WTC11 (cell line): ENCODE measurements at regions not wholly inside any gene's neighbourhood (a gene's known extent, or its start where the extent isn't known, plus 50 kb on each side); places are given as distances from the start of the nearest gene placed in this dataset.

Source experiments
- ATAC-seq: fragments of 200-7000 bp; cut with Tn5 transposase; 2 replicates; pipeline ENCODE4 v1.10.0; 2021; ENCODE audit warnings: mild to moderate bottlenecking, moderate library complexity
- CTCF ChIA-PET: fragments of 300-600 bp; sonication (Branson Sonifier 250); formaldehyde crosslinking; loops from one replicate; lab custom pipeline; 2021; ENCODE audit warnings: antibody characterized with exemption; lab: Charles Lee
- POLR2A ChIA-PET: fragments of 350-600 bp; sonication (Branson Sonifier 250); formaldehyde crosslinking; loops from one replicate; lab custom pipeline; 2021; ENCODE audit warnings: antibody characterized with exemption; lab: Charles Lee
- DNase-seq: peaks from one replicate; pipeline ENCODE4 v3.0.0; 2021; ENCODE audit warnings: low spot score
- H3K27ac Mint-ChIP-seq: 2 replicates; pipeline ENCODE4 v1.8.0; 2021; ENCODE audit warnings: mixed read lengths
- H3K27me3 Mint-ChIP-seq: 2 replicates; pipeline ENCODE4 v1.8.0; 2021; ENCODE audit warnings: low read depth, mild to moderate bottlenecking, moderate library complexity, mixed read lengths
- H3K36me3 Mint-ChIP-seq: 2 replicates; pipeline ENCODE4 v1.8.0; 2021; ENCODE audit warnings: mixed read lengths
- H3K4me1 Mint-ChIP-seq: 2 replicates; pipeline ENCODE4 v1.8.0; 2022; ENCODE audit warnings: mixed read lengths
- H3K4me3 Mint-ChIP-seq: 2 replicates; pipeline ENCODE4 v1.8.0; 2021; ENCODE audit warnings: mild to moderate bottlenecking, moderate library complexity, mixed read lengths
- H3K9me3 Mint-ChIP-seq: 2 replicates; pipeline ENCODE4 v1.8.0; 2021; ENCODE audit warnings: mixed read lengths
- ESRRA ChIP-seq: sonication (generic); formaldehyde crosslinking; IDR thresholded peaks from 2 replicates; pipeline ENCODE4 v1.8.1; 2022; ENCODE audit warnings: mild to moderate bottlenecking, missing genetic modification reagents, borderline replicate concordance
- NFE2L1 ChIP-seq: sonication (generic); formaldehyde crosslinking; IDR thresholded peaks from 2 replicates; pipeline ENCODE4 v1.8.1; 2023; ENCODE audit warnings: missing genetic modification reagents
- NR2C2 ChIP-seq: sonication (generic); formaldehyde crosslinking; IDR thresholded peaks from 2 replicates; pipeline ENCODE4 v1.8.0; 2022; ENCODE audit warnings: mild to moderate bottlenecking, missing genetic modification reagents
- RELA ChIP-seq: sonication (generic); formaldehyde crosslinking; IDR thresholded peaks from 2 replicates; pipeline ENCODE4 v1.8.1; 2022; ENCODE audit warnings: missing genetic modification reagents, mild to moderate bottlenecking, borderline replicate concordance
- RORB ChIP-seq: fragments of 250-450 bp; sonication (Bioruptor Pico); IDR thresholded peaks from 2 replicates; pipeline ENCODE4 v1.9.0; 2021; ENCODE audit warnings: mild to moderate bottlenecking
- SMAD3 ChIP-seq: sonication (generic); formaldehyde crosslinking; IDR thresholded peaks from 2 replicates; pipeline ENCODE4 v1.8.0; 2022; ENCODE audit warnings: missing genetic modification reagents, mild to moderate bottlenecking, borderline replicate concordance
- ZBTB21 ChIP-seq: sonication (generic); formaldehyde crosslinking; IDR thresholded peaks from 2 replicates; pipeline ENCODE4 v1.8.1; 2023; ENCODE audit warnings: mild to moderate bottlenecking, missing genetic modification reagents, borderline replicate concordance
- ZNF232 ChIP-seq: sonication (generic); formaldehyde crosslinking; IDR thresholded peaks from 2 replicates; pipeline ENCODE4 v1.8.0; 2022; ENCODE audit warnings: mild to moderate bottlenecking, missing genetic modification reagents
- ZNF263 ChIP-seq: sonication (generic); formaldehyde crosslinking; IDR thresholded peaks from 2 replicates; pipeline ENCODE4 v1.8.1; 2022; ENCODE audit warnings: low read depth, mild to moderate bottlenecking, moderate library complexity, missing genetic modification reagents
- ZNF671 ChIP-seq: fragments of 250-450 bp; sonication (Bioruptor Pico); IDR thresholded peaks from 2 replicates; pipeline ENCODE4 v1.8.0; 2021; ENCODE audit warnings: mild to moderate bottlenecking
- TF ChIP-seq, protein P1 (sequence below): sonication (generic); formaldehyde crosslinking; IDR thresholded peaks from 2 replicates; pipeline ENCODE4 v1.8.0; 2022; ENCODE audit warnings: missing genetic modification reagents
- TF ChIP-seq, protein P2 (sequence below): sonication (generic); formaldehyde crosslinking; conservative IDR thresholded peaks from 2 replicates; pipeline ENCODE4 v1.8.1; 2023; ENCODE audit warnings: mild to moderate bottlenecking, low read depth, missing genetic modification reagents, moderate library complexity
- TF ChIP-seq, protein P3 (sequence below): fragments of 250-450 bp; sonication (Bioruptor Pico); IDR thresholded peaks from 2 replicates; pipeline ENCODE4 v1.9.0; 2021; ENCODE audit warnings: mild to moderate bottlenecking
- TF ChIP-seq, protein P4 (sequence below): sonication (generic); formaldehyde crosslinking; IDR thresholded peaks from 2 replicates; pipeline ENCODE4 v1.8.1; 2022; ENCODE audit warnings: low read depth, mild to moderate bottlenecking, moderate library complexity, missing genetic modification reagents, borderline replicate concordance
- TF ChIP-seq, protein P5 (sequence below): sonication (generic); formaldehyde crosslinking; IDR thresholded peaks from 2 replicates; pipeline ENCODE4 v1.8.0; 2022; ENCODE audit warnings: mild to moderate bottlenecking, missing genetic modification reagents
- TF ChIP-seq, protein P6 (sequence below): sonication (generic); formaldehyde crosslinking; IDR thresholded peaks from 2 replicates; pipeline ENCODE4 v1.8.1; 2023; ENCODE audit warnings: mild to moderate bottlenecking, missing genetic modification reagents, moderate library complexity
- TF ChIP-seq, protein P7 (sequence below): sonication (generic); formaldehyde crosslinking; IDR thresholded peaks from 2 replicates; pipeline ENCODE4 v1.8.1; 2022; ENCODE audit warnings: mild to moderate bottlenecking, moderate library complexity, missing genetic modification reagents
- TF ChIP-seq, protein P8 (sequence below): fragments of 250-450 bp; sonication (Bioruptor Pico); IDR thresholded peaks from 2 replicates; pipeline ENCODE4 v2.1.2; 2022; ENCODE audit warnings: mild to moderate bottlenecking, moderate library complexity
- TF ChIP-seq, protein P9 (sequence below): sonication (generic); formaldehyde crosslinking; IDR thresholded peaks from 2 replicates; pipeline ENCODE4 v1.8.1; 2023; ENCODE audit warnings: mild to moderate bottlenecking, missing genetic modification reagents

DNA sequence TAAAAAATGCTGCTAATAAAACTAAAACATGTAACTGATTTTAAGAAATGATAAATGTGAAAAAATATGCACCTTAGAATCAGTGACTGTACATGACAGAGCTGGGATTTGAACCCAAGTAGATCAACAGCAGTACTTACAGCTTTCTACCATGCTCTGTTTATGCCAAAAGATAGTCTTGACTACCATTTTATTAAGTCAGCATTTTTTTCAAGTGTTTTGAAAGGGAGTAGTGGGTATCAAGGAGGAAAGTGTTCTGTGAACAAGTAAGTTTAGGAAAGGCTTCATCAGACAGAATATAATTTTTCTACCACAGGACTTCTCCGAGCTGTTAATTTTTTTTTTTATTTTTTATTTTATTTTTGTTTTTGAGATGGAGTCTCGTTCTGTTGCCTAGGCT, 180.4 kb upstream of the GLRA1 start:
- Mint-ChIP-seq H3K9me3 (peaks cover 9% of the 10 kb centered on the region), H3K27me3 (no peaks in the 10 kb centered on the region), H3K4me3 (no peak overlapping the region), H3K36me3 (no peaks in the 10 kb centered on the region), H3K27ac (no peak overlapping the region), H3K4me1 (peaks cover 5% of the 10 kb centered on the region)
- ChIA-PET POLR2A (no interaction called here), CTCF (interaction anchor here (0.8 kb wide), 1 partner anchor 19 kb away, joined by 4 read pairs; no protein-coding TSS in a partner anchor)
- ATAC-seq = no peak
- TF ChIP-seq, protein P1, sequence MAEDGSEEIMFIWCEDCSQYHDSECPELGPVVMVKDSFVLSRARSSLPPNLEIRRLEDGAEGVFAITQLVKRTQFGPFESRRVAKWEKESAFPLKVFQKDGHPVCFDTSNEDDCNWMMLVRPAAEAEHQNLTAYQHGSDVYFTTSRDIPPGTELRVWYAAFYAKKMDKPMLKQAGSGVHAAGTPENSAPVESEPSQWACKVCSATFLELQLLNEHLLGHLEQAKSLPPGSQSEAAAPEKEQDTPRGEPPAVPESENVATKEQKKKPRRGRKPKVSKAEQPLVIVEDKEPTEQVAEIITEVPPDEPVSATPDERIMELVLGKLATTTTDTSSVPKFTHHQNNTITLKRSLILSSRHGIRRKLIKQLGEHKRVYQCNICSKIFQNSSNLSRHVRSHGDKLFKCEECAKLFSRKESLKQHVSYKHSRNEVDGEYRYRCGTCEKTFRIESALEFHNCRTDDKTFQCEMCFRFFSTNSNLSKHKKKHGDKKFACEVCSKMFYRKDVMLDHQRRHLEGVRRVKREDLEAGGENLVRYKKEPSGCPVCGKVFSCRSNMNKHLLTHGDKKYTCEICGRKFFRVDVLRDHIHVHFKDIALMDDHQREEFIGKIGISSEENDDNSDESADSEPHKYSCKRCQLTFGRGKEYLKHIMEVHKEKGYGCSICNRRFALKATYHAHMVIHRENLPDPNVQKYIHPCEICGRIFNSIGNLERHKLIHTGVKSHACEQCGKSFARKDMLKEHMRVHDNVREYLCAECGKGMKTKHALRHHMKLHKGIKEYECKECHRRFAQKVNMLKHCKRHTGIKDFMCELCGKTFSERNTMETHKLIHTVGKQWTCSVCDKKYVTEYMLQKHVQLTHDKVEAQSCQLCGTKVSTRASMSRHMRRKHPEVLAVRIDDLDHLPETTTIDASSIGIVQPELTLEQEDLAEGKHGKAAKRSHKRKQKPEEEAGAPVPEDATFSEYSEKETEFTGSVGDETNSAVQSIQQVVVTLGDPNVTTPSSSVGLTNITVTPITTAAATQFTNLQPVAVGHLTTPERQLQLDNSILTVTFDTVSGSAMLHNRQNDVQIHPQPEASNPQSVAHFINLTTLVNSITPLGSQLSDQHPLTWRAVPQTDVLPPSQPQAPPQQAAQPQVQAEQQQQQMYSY (CRISPR knock-in tag) = no peak
- TF ChIP-seq, protein P2, sequence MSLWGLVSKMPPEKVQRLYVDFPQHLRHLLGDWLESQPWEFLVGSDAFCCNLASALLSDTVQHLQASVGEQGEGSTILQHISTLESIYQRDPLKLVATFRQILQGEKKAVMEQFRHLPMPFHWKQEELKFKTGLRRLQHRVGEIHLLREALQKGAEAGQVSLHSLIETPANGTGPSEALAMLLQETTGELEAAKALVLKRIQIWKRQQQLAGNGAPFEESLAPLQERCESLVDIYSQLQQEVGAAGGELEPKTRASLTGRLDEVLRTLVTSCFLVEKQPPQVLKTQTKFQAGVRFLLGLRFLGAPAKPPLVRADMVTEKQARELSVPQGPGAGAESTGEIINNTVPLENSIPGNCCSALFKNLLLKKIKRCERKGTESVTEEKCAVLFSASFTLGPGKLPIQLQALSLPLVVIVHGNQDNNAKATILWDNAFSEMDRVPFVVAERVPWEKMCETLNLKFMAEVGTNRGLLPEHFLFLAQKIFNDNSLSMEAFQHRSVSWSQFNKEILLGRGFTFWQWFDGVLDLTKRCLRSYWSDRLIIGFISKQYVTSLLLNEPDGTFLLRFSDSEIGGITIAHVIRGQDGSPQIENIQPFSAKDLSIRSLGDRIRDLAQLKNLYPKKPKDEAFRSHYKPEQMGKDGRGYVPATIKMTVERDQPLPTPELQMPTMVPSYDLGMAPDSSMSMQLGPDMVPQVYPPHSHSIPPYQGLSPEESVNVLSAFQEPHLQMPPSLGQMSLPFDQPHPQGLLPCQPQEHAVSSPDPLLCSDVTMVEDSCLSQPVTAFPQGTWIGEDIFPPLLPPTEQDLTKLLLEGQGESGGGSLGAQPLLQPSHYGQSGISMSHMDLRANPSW (CRISPR knock-in tag) = no peak
- TF ChIP-seq RELA (CRISPR knock-in tag) (no peak), ZNF232 (CRISPR knock-in tag) (no peak), ZNF263 (CRISPR knock-in tag) (no peak)
- no peak for DNase-seq

DNA sequence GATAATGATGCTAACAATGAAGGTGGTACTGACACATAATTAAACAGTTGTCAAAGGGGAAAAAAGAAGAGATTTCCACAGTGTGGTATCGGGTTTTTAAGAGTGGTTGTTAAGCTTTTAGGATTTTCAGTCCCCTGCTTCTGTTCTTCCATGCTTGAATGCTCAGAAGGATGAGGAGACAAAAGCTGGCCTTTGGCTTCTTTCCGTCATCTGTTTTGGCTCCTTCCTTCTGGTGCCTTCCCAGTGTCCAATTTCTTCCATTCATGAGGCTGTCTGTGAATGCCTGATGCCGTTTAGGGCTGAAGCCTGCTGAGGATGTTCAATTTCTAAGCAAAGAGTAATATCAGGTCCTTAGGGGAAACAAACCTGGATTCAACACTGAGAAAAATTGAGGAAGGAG, 179.6 kb upstream of the GLRA1 start:
- H3K9me3 Mint-ChIP-seq = peaks cover 9% of the 10 kb centered on the region
- H3K27ac Mint-ChIP-seq = no peak overlapping the region
- H3K36me3 Mint-ChIP-seq = no peaks in the 10 kb centered on the region
- POLR2A ChIA-PET = no interaction called here
- DNase-seq (no peak), ATAC-seq (no peak)
- H3K27me3 Mint-ChIP-seq = no peaks in the 10 kb centered on the region
- H3K4me3 Mint-ChIP-seq = no peak overlapping the region
- H3K4me1 Mint-ChIP-seq = peaks cover 5% of the 10 kb centered on the region
- CTCF ChIA-PET = no interaction called here
- no peak for TF ChIP-seq SMAD3
- TF ChIP-seq ZBTB21 (CRISPR knock-in tag) = no peak
- no peak for TF ChIP-seq ZNF671 (CRISPR knock-in tag)
- TF ChIP-seq, protein P3, sequence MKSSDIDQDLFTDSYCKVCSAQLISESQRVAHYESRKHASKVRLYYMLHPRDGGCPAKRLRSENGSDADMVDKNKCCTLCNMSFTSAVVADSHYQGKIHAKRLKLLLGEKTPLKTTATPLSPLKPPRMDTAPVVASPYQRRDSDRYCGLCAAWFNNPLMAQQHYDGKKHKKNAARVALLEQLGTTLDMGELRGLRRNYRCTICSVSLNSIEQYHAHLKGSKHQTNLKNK = no peak
- TF ChIP-seq RORB (CRISPR knock-in tag) = no peak
- TF ChIP-seq, protein P4, sequence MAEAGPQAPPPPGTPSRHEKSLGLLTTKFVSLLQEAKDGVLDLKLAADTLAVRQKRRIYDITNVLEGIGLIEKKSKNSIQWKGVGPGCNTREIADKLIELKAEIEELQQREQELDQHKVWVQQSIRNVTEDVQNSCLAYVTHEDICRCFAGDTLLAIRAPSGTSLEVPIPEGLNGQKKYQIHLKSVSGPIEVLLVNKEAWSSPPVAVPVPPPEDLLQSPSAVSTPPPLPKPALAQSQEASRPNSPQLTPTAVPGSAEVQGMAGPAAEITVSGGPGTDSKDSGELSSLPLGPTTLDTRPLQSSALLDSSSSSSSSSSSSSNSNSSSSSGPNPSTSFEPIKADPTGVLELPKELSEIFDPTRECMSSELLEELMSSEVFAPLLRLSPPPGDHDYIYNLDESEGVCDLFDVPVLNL (CRISPR knock-in tag) = no peak
- TF ChIP-seq, protein P5, sequence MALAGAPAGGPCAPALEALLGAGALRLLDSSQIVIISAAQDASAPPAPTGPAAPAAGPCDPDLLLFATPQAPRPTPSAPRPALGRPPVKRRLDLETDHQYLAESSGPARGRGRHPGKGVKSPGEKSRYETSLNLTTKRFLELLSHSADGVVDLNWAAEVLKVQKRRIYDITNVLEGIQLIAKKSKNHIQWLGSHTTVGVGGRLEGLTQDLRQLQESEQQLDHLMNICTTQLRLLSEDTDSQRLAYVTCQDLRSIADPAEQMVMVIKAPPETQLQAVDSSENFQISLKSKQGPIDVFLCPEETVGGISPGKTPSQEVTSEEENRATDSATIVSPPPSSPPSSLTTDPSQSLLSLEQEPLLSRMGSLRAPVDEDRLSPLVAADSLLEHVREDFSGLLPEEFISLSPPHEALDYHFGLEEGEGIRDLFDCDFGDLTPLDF (CRISPR knock-in tag) = no peak
- TF ChIP-seq NR2C2 (CRISPR knock-in tag) = no peak
- TF ChIP-seq, protein P6, sequence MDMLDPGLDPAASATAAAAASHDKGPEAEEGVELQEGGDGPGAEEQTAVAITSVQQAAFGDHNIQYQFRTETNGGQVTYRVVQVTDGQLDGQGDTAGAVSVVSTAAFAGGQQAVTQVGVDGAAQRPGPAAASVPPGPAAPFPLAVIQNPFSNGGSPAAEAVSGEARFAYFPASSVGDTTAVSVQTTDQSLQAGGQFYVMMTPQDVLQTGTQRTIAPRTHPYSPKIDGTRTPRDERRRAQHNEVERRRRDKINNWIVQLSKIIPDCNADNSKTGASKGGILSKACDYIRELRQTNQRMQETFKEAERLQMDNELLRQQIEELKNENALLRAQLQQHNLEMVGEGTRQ (CRISPR knock-in tag) = no peak
- no peak for TF ChIP-seq ESRRA (CRISPR knock-in tag)
- TF ChIP-seq, protein P7, sequence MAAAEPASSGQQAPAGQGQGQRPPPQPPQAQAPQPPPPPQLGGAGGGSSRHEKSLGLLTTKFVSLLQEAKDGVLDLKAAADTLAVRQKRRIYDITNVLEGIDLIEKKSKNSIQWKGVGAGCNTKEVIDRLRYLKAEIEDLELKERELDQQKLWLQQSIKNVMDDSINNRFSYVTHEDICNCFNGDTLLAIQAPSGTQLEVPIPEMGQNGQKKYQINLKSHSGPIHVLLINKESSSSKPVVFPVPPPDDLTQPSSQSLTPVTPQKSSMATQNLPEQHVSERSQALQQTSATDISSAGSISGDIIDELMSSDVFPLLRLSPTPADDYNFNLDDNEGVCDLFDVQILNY = no peak
- TF ChIP-seq NFE2L1 (CRISPR knock-in tag) = no peak
- TF ChIP-seq, protein P8, sequence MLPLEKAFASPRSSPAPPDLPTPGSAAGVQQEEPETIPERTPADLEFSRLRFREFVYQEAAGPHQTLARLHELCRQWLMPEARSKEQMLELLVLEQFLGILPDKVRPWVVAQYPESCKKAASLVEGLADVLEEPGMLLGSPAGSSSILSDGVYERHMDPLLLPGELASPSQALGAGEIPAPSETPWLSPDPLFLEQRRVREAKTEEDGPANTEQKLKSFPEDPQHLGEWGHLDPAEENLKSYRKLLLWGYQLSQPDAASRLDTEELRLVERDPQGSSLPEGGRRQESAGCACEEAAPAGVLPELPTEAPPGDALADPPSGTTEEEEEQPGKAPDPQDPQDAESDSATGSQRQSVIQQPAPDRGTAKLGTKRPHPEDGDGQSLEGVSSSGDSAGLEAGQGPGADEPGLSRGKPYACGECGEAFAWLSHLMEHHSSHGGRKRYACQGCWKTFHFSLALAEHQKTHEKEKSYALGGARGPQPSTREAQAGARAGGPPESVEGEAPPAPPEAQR (CRISPR knock-in tag) = no peak
- TF ChIP-seq, protein P9, sequence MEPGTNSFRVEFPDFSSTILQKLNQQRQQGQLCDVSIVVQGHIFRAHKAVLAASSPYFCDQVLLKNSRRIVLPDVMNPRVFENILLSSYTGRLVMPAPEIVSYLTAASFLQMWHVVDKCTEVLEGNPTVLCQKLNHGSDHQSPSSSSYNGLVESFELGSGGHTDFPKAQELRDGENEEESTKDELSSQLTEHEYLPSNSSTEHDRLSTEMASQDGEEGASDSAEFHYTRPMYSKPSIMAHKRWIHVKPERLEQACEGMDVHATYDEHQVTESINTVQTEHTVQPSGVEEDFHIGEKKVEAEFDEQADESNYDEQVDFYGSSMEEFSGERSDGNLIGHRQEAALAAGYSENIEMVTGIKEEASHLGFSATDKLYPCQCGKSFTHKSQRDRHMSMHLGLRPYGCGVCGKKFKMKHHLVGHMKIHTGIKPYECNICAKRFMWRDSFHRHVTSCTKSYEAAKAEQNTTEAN (CRISPR knock-in tag) = no peak
